Progenitor cell of endocrine pancreas (in vitro differentiated cells): ENCODE measurements at regions not wholly inside any gene's neighbourhood (a gene's known extent, or its start where the extent isn't known, plus 50 kb on each side); places are given as distances from the start of the nearest gene placed in this dataset.

Source experiments
- DNase-seq: peaks from one replicate; pipeline ENCODE4 v3.0.0; 2021; ENCODE audit warnings: low spot score; ENCODE audit not compliant: unreplicated experiment
- H3K27ac Mint-ChIP-seq: 2 replicates; pipeline ENCODE4 v1.8.0; 2021; ENCODE audit warnings: mild to moderate bottlenecking, moderate library complexity, mixed read lengths
- H3K27me3 Mint-ChIP-seq: 2 replicates; pipeline ENCODE4 v1.8.0; 2021; ENCODE audit warnings: mixed read lengths
- H3K36me3 Mint-ChIP-seq: 2 replicates; pipeline ENCODE4 v1.8.0; 2022; ENCODE audit warnings: mixed read lengths; ENCODE audit not compliant: insufficient read depth
- H3K4me1 Mint-ChIP-seq: 2 replicates; pipeline ENCODE4 v1.8.0; 2021; ENCODE audit warnings: low read depth, mixed read lengths
- H3K4me3 Mint-ChIP-seq: 2 replicates; pipeline ENCODE4 v1.8.0; 2021; ENCODE audit warnings: low read depth, mild to moderate bottlenecking, moderate library complexity, mixed read lengths
- H3K9me3 Mint-ChIP-seq: 2 replicates; pipeline ENCODE4 v1.8.0; 2021; ENCODE audit warnings: low read depth, mixed read lengths
- TF ChIP-seq, protein P1 (sequence below): fragments of 200-600 bp; sonication (generic); IDR thresholded peaks from one replicate; pipeline ENCODE4 v1.5.0; 2021; ENCODE audit warnings: antibody characterized with exemption, mild to moderate bottlenecking; ENCODE audit not compliant: unreplicated experiment

DNA sequence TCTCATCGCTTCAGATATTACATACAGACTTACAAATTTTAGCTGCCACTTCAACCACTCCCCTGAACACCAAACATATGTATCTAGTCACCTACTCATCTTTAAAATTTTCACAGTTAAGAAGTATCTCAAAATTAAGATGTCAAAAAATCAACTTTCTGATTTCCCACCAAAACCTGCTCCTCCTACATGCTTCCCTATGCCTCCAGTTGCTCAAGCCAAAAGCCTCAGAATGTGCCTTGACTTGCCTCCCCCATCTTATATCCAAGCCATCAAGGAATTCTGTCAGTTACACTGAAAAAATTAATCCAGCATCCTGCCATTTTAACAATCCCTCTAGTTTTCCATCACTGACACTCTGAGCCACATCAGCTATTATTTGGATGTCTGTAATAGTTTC lies 85.0 kb downstream of the SPRY2 start:
- no peak overlapping the region for H3K4me3 Mint-ChIP-seq
- DNase-seq = no peak
- H3K9me3 Mint-ChIP-seq = no peaks in the 10 kb centered on the region

DNA sequence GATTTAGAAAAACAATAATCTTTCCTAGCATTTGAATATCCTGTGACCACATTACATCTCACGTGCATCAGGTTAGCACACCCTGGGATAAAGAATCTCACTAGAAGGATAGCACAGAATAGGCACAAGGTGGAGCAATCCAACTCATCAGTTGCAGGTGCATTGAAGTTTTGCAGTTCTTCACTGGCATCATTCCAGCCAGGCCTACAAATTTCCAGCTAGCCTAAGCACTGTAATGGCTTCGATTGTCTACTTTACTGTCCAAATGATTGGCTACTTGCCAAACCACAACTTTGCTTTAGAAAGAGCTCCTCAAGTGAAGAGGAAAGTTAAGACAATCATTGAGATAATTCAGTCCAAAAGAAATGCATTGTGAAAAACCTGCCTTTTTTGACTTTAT lies 89.5 kb downstream of the SPRY2 start:
- TF ChIP-seq, protein P1, sequence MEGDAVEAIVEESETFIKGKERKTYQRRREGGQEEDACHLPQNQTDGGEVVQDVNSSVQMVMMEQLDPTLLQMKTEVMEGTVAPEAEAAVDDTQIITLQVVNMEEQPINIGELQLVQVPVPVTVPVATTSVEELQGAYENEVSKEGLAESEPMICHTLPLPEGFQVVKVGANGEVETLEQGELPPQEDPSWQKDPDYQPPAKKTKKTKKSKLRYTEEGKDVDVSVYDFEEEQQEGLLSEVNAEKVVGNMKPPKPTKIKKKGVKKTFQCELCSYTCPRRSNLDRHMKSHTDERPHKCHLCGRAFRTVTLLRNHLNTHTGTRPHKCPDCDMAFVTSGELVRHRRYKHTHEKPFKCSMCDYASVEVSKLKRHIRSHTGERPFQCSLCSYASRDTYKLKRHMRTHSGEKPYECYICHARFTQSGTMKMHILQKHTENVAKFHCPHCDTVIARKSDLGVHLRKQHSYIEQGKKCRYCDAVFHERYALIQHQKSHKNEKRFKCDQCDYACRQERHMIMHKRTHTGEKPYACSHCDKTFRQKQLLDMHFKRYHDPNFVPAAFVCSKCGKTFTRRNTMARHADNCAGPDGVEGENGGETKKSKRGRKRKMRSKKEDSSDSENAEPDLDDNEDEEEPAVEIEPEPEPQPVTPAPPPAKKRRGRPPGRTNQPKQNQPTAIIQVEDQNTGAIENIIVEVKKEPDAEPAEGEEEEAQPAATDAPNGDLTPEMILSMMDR = no peak
- Mint-ChIP-seq H3K9me3 (no peaks in the 10 kb centered on the region), H3K36me3 (no peaks in the 10 kb centered on the region), H3K4me3 (no peak overlapping the region), H3K27me3 (no peaks in the 10 kb centered on the region), H3K4me1 (no peaks in the 10 kb centered on the region), H3K27ac (no peak overlapping the region)
- no peak for DNase-seq

More for the DNA sequence above, 85.0 kb downstream of the SPRY2 start:
- H3K4me1 Mint-ChIP-seq = no peaks in the 10 kb centered on the region
- H3K27me3 Mint-ChIP-seq = no peaks in the 10 kb centered on the region
- no peak overlapping the region for H3K27ac Mint-ChIP-seq
- H3K36me3 Mint-ChIP-seq = no peaks in the 10 kb centered on the region
- TF ChIP-seq, protein P1 = no peak

DNA sequence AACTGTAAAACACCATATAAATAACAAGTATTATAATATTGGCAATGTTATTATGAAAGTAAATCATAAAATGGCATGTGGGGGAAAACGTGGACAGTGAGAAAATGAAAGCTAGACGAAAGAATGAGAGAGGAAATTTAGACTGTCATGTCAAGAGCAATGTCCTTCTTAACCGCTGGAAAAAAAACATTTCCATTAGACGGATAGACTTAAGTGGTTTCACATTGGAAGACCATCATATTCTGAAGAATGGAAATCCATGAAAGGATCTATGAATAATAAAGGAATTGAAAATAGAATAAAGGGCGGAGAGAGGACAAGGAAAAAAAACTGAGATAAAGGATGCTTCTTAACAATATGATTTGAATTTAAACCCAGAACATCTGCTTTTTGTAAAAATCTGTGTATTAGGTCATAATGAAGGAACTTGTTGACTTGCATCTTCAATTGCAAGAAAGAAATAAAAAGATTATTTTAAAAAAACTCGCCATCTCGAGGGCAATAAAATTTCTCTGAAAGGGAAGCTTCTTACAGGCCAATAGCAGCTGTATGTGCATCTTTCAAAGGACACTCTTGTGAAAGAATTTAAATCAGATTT lies 90.6 kb downstream of the SPRY2 start:
- H3K4me3 Mint-ChIP-seq = no peak overlapping the region
- TF ChIP-seq, protein P1 = no peak
- no peaks in the 10 kb centered on the region for H3K9me3 Mint-ChIP-seq
- no peak overlapping the region for H3K27ac Mint-ChIP-seq
- no peaks in the 10 kb centered on the region for H3K27me3 Mint-ChIP-seq
- no peaks in the 10 kb centered on the region for H3K4me1 Mint-ChIP-seq
- no peaks in the 10 kb centered on the region for H3K36me3 Mint-ChIP-seq
- no peak for DNase-seq

DNA sequence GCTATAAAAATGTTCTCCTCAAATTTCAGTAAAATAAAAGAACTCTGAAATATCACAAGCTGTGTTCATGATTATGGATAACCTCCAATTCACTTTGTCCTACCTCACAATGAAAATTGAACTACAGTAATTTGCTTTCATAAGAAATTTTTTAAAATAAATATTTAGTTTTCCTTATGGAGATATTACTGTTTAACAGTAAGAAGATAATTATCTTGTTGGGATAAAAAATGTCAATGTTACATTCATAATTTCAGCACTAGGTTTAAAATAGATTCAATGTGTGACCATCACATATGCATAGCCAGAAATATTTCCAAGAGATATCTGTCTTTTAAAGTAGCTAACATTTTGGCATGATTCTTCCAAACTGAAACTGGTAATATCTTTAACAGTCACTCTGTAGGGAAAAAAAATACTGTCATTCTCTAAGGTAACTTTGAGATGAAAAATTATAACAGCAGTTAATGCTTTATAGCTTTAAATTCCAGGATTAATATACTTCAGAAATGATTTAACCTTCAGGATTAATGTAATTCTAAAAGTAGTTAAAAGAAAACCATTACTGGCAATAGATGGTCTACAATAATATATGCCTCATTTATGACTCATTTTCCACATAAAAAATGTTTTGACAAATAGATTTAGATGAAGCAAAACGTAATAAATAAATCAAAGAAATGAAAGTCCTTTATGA lies 91.3 kb downstream of the SPRY2 start:
- no peak for DNase-seq
- Mint-ChIP-seq H3K27ac (no peak overlapping the region), H3K36me3 (no peaks in the 10 kb centered on the region), H3K4me3 (no peak overlapping the region), H3K9me3 (no peaks in the 10 kb centered on the region), H3K27me3 (no peaks in the 10 kb centered on the region), H3K4me1 (no peaks in the 10 kb centered on the region)
- TF ChIP-seq, protein P1 = no peak

DNA sequence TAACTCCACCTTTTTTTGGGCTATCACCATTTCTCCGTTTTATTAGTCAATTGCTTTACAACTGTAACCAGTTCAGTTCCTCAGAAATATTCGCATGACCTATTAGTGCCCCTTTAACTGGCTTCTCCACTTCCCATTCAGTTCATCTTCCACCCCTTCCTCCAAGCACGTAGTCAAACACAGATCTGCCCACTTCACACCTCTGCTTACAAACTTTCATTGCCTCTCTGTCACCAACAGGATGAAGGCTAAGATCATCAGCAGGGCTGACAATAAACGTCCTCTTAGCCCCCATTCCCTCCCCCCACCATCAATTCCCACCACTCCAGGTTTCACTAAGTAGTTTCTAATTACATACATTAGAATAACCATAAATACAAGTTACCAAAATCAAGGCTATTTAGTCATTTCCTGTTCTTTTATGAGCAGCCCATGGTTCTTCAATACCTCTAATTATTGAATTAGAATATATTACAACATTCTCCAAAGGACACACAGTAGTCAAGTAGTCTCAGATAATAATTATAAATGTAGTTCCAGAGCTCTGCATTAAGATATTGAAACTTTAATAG lies 95.7 kb downstream of the SPRY2 start:
- Mint-ChIP-seq H3K27ac (no peak overlapping the region), H3K36me3 (no peaks in the 10 kb centered on the region), H3K4me1 (no peaks in the 10 kb centered on the region), H3K27me3 (no peaks in the 10 kb centered on the region), H3K4me3 (no peak overlapping the region), H3K9me3 (no peaks in the 10 kb centered on the region)
- TF ChIP-seq, protein P1 = no peak
- DNase-seq = no peak
